ENCODE measurements at regions not wholly inside any gene's neighbourhood (a gene's known extent, or its start where the extent isn't known, plus 50 kb on each side); places are given as distances from the start of the nearest gene placed in this dataset.

DNA sequence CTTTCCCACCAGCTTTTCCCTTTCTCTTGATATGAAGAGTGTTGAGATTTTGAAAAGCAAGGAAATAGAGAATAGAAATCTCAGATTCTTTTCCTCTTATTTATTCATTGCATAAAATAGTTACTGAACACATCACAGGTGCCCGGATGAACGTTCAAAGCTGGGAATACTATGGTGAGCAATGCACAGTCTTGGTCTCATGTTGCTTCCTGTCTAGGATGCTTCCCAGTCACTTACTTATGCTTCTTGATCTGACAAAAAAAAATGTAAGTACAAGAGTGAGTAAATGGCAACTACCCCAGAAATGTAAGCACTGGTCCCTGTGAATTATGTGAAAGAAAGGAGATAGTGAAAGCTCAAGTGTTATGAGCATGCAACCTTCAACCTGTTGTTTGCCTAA lies 153.5 kb upstream of the S1PR3 start:
- TF ChIP-seq, protein P1, sequence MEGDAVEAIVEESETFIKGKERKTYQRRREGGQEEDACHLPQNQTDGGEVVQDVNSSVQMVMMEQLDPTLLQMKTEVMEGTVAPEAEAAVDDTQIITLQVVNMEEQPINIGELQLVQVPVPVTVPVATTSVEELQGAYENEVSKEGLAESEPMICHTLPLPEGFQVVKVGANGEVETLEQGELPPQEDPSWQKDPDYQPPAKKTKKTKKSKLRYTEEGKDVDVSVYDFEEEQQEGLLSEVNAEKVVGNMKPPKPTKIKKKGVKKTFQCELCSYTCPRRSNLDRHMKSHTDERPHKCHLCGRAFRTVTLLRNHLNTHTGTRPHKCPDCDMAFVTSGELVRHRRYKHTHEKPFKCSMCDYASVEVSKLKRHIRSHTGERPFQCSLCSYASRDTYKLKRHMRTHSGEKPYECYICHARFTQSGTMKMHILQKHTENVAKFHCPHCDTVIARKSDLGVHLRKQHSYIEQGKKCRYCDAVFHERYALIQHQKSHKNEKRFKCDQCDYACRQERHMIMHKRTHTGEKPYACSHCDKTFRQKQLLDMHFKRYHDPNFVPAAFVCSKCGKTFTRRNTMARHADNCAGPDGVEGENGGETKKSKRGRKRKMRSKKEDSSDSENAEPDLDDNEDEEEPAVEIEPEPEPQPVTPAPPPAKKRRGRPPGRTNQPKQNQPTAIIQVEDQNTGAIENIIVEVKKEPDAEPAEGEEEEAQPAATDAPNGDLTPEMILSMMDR (IDR thresholded peaks at IDR 0.05 in 8 of 11, conservative IDR thresholded peaks at IDR 0.05 in 3 of 11), result no peak
- no peak for TF ChIP-seq POLR2A (IDR thresholded peaks at IDR 0.05)

All from spleen (tissue), 7 donors.